ENCODE measurements at regions not wholly inside any gene's neighbourhood (a gene's known extent, or its start where the extent isn't known, plus 50 kb on each side); places are given as distances from the start of the nearest gene placed in this dataset.
"Not testable (repeated sequence)": the region's sequence is repeated elsewhere in the genome, so short reads cannot be mapped to it uniquely, and the experiment has no call there.

- no peak for DNase-seq (ENCODE audit: extremely low spot score)
- H3K27me3 ChIP-seq, result no peaks in the 10 kb centered on the region
- no peak overlapping the region for H3K4me3 ChIP-seq
- 61% methylated on average over 4 of the region's 4 CpGs for WGBS
- no peaks in the 10 kb centered on the region for H3K36me3 ChIP-seq
- no peaks in the 10 kb centered on the region for H3K4me1 ChIP-seq
- intact Hi-C loops (cut with DNase I), result no loop called here
- TF ChIP-seq EP300 (IDR thresholded peaks at IDR 0.05) (no peak), POLR2A (IDR thresholded peaks at IDR 0.05; ENCODE audit: low read depth) (no peak), POLR2AphosphoS5 (IDR thresholded peaks at IDR 0.05) (no peak), CTCF (IDR thresholded peaks at IDR 0.05) (no peak)
- H3K9me3 ChIP-seq, result peaks cover 0 to 15% (median 4%) of the 10 kb centered on the region in 4 donors
- H3K27ac ChIP-seq (replicated peaks in 1 of 4), result no peak overlapping the region
Measured at GRCh38 chr7:67671006-67671548, 674.4 kb downstream of the TYW1 start.

DNA sequence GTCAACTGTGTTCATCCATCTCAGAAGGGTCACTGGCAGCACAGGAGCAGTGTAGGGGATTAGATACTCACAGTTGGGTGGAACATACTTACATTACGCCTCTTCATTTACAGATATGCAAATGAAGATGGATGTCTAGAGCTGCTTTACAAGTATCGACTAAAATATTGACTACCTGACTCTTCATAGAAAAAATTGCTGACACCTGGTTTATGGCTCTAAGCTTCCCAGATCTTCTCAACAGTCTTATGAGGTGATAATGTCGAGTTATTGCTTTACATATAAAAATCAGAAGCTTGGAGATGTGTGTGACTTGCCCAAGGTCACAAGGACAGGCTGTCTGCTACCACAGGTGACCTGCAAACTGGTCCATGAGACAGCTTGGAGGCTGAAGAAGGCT lies 677.2 kb downstream of the TYW1 start:
- H3K36me3 ChIP-seq, result no peaks in the 10 kb centered on the region
- no peaks in the 10 kb centered on the region for H3K27me3 ChIP-seq
- no peak for DNase-seq (ENCODE audit: extremely low spot score)
- H3K9me3 ChIP-seq, result peaks cover 0 to 15% (median 7%) of the 10 kb centered on the region in 4 donors
- 79% methylated on average over 3 of the region's 3 CpGs for WGBS
- H3K27ac ChIP-seq (replicated peaks in 1 of 4), result no peak overlapping the region
- no peak for TF ChIP-seq EP300 (IDR thresholded peaks at IDR 0.05)
- TF ChIP-seq POLR2A (IDR thresholded peaks at IDR 0.05; ENCODE audit: low read depth), result no peak
- TF ChIP-seq CTCF (IDR thresholded peaks at IDR 0.05), result no peak
- no peak for TF ChIP-seq POLR2AphosphoS5 (IDR thresholded peaks at IDR 0.05)
- intact Hi-C loops (cut with DNase I), result no loop called here
- H3K4me3 ChIP-seq, result no peak overlapping the region
- no peaks in the 10 kb centered on the region for H3K4me1 ChIP-seq

- DNase-seq (ENCODE audit: extremely low spot score); H3K36me3 ChIP-seq; intact Hi-C loops (cut with DNase I); H3K27ac ChIP-seq (replicated peaks in 1 of 4); H3K4me1 ChIP-seq; H3K4me3 ChIP-seq; H3K27me3 ChIP-seq: not testable (repeated sequence)
- peaks cover 0 to 15% (median 4%) of the 10 kb centered on the region in 4 donors for H3K9me3 ChIP-seq
- WGBS, result 85% methylated on average over 5 of the region's 5 CpGs
Measured at GRCh38 chr7:67674862-67675261, 678.2 kb downstream of the TYW1 start.

GRCh38 chr7:67675971-67676370 lies 679.3 kb downstream of the TYW1 start:
- no peak overlapping the region for H3K4me3 ChIP-seq
- TF ChIP-seq EP300 (IDR thresholded peaks at IDR 0.05) (no peak), POLR2A (IDR thresholded peaks at IDR 0.05; ENCODE audit: low read depth) (no peak), POLR2AphosphoS5 (IDR thresholded peaks at IDR 0.05) (no peak), CTCF (IDR thresholded peaks at IDR 0.05) (no peak)
- H3K4me1 ChIP-seq, result no peaks in the 10 kb centered on the region
- DNase-seq (ENCODE audit: extremely low spot score), result no peak
- H3K27ac ChIP-seq (replicated peaks in 1 of 4), result no peak overlapping the region
- H3K36me3 ChIP-seq, result no peaks in the 10 kb centered on the region
- intact Hi-C loops (cut with DNase I), result no loop called here
- H3K27me3 ChIP-seq, result no peaks in the 10 kb centered on the region
- WGBS, result 61% methylated on average over 2 of the region's 2 CpGs
- peaks cover 0 to 7% (median 3%) of the 10 kb centered on the region in 4 donors for H3K9me3 ChIP-seq

DNA sequence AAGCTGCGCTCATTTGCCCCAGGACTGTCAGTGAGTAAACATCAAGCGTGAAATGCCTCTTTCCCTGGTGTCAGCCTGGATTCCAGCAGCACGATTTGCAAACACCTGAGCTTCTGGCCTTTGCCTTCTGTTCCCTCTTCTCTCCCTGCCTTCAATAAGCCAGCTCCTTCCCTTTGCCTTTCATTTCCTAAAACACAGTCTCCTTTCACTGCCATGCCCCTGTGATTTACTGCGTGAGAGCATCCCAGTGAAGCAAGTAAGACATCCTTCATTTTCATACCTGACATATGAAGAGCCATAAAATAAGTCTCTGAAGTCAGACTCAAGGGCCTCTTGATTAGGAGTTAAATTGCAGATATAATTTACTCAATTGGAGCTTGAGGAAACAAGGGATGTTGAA lies 681.8 kb downstream of the TYW1 start:
- TF ChIP-seq POLR2A (IDR thresholded peaks at IDR 0.05; ENCODE audit: low read depth), result no peak
- TF ChIP-seq POLR2AphosphoS5 (IDR thresholded peaks at IDR 0.05), result no peak
- TF ChIP-seq EP300 (IDR thresholded peaks at IDR 0.05), result no peak
- TF ChIP-seq CTCF (IDR thresholded peaks at IDR 0.05), result no peak

More for the DNA sequence above, 681.8 kb downstream of the TYW1 start:
- Histone ChIP-seq H3K9me3 (peaks cover 0 to 5% (median 0%) of the 10 kb centered on the region in 4 donors), H3K4me3 (no peak overlapping the region), H3K4me1 (no peaks in the 10 kb centered on the region), H3K27me3 (no peaks in the 10 kb centered on the region), H3K27ac (replicated peaks in 1 of 4) (no peak overlapping the region), H3K36me3 (no peaks in the 10 kb centered on the region)
- 79% methylated on average over 4 of the region's 4 CpGs for WGBS
- DNase-seq (ENCODE audit: extremely low spot score), result no peak
- intact Hi-C loops (cut with DNase I), result no loop called here

Data from esophagus muscularis mucosa (tissue), 4 donors.